MCF 10A (cell line): ENCODE measurements at regions not wholly inside any gene's neighbourhood (a gene's known extent, or its start where the extent isn't known, plus 50 kb on each side); places are given as distances from the start of the nearest gene placed in this dataset.

Source experiments
- BruUV-seq: library from RNA; stranded (reverse); fragments of 400-500 nt; replicated peaks from 2 replicates; lab custom pipeline; 2021; lab: Mats Ljungman, UMichigan
- CTCF ChIA-PET: fragments of 300-600 bp; sonication (Branson Sonifier 250); formaldehyde crosslinking; extraction: SDS; loops from one replicate; lab custom pipeline; 2021; ENCODE audit warnings: antibody characterized with exemption, inconsistent platforms; lab: Yijun Ruan, JAX
- POLR2A ChIA-PET: fragments of 300-600, 350-650 bp; sonication (Branson Sonifier 250); formaldehyde crosslinking; extraction: SDS; loops from one replicate; lab custom pipeline; 2020; ENCODE audit warnings: antibody characterized with exemption, inconsistent platforms; lab: Yijun Ruan, JAX
- DNase-seq: peaks from one replicate; pipeline ENCODE4 v3.0.0-alpha.2; 2018; ENCODE audit not compliant: unreplicated experiment
- H3K27ac Mint-ChIP-seq: one replicate; pipeline ENCODE4 v1.8.0; 2022; ENCODE audit warnings: mild to moderate bottlenecking, low read depth, mixed read lengths; ENCODE audit not compliant: unreplicated experiment
- H3K27me3 Mint-ChIP-seq: one replicate; pipeline ENCODE4 v1.8.0; 2022; ENCODE audit warnings: mixed read lengths; ENCODE audit not compliant: insufficient read depth, unreplicated experiment
- H3K36me3 Mint-ChIP-seq: one replicate; pipeline ENCODE4 v1.8.0; 2022; ENCODE audit warnings: mild to moderate bottlenecking, moderate library complexity, mixed read lengths; ENCODE audit not compliant: insufficient read depth, unreplicated experiment
- H3K4me1 Mint-ChIP-seq: one replicate; pipeline ENCODE4 v1.8.0; 2022; ENCODE audit warnings: mixed read lengths; ENCODE audit not compliant: insufficient read depth, unreplicated experiment
- H3K4me3 Mint-ChIP-seq: one replicate; pipeline ENCODE4 v1.8.0; 2022; ENCODE audit warnings: mild to moderate bottlenecking, moderate library complexity, mixed read lengths; ENCODE audit not compliant: unreplicated experiment
- H3K9me3 Mint-ChIP-seq: one replicate; pipeline ENCODE4 v1.8.0; 2022; ENCODE audit warnings: mixed read lengths; ENCODE audit not compliant: unreplicated experiment
- CTCF ChIP-seq: fragments of 200-600 bp; IDR thresholded peaks from one replicate; pipeline ENCODE4 v1.8.0; 2022; ENCODE audit warnings: antibody characterized with exemption, mild to moderate bottlenecking; ENCODE audit not compliant: unreplicated experiment
- intact Hi-C: fragments of 100-400 bp; cut with micrococcal nuclease; formaldehyde crosslinking; loops from 2 replicates; pipeline ENCODE4 v1.14.1; 2022

DNA sequence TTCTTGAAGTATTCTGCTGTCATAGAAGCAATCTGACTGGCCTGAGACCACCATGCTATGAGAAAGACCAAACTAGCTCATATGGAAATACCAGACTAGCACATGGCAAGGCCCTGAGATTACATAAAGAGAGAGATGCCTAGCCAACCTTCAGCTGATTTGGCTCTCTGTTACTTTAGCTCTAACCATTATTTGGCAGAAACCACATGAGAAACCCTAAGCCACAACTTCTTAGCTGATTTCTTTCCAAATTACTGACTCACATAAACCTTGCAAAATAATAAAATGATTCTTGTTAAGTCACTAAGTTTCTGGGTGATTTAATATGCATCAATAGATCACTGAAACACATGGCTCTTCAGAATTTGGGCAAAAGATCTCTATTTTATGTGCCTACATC is 295.0 kb upstream of the ZNF521 start:
- no peak overlapping the region for H3K4me3 Mint-ChIP-seq

GRCh38 chr18:25639596-25639995 is 287.6 kb upstream of the ZNF521 start:
- no peaks in the 10 kb centered on the region for H3K36me3 Mint-ChIP-seq
- peaks cover 25% of the 10 kb centered on the region for H3K9me3 Mint-ChIP-seq
- H3K27ac Mint-ChIP-seq, result no peak overlapping the region
- POLR2A ChIA-PET, result no interaction called here
- intact Hi-C loops, result no loop called here
- H3K4me3 Mint-ChIP-seq, result no peak overlapping the region
- no peak for TF ChIP-seq CTCF
- H3K27me3 Mint-ChIP-seq, result no peaks in the 10 kb centered on the region
- no peak for DNase-seq
- BruUV-seq, result no TSS peak
- CTCF ChIA-PET, result interaction anchor here (0.6 kb wide), 2 partner anchors 125 to 401 kb away, joined by 3 read pairs; no protein-coding TSS in a partner anchor
- no peaks in the 10 kb centered on the region for H3K4me1 Mint-ChIP-seq

More for the DNA sequence above, 295.0 kb upstream of the ZNF521 start:
- Mint-ChIP-seq H3K9me3 (peaks cover 6% of the 10 kb centered on the region), H3K4me1 (no peaks in the 10 kb centered on the region), H3K27me3 (no peaks in the 10 kb centered on the region), H3K36me3 (no peaks in the 10 kb centered on the region), H3K27ac (no peak overlapping the region)
- DNase-seq, result no peak
- TF ChIP-seq CTCF, result no peak
- CTCF ChIA-PET, result no interaction called here
- intact Hi-C loops, result no loop called here
- POLR2A ChIA-PET, result no interaction called here
- no TSS peak for BruUV-seq

DNA sequence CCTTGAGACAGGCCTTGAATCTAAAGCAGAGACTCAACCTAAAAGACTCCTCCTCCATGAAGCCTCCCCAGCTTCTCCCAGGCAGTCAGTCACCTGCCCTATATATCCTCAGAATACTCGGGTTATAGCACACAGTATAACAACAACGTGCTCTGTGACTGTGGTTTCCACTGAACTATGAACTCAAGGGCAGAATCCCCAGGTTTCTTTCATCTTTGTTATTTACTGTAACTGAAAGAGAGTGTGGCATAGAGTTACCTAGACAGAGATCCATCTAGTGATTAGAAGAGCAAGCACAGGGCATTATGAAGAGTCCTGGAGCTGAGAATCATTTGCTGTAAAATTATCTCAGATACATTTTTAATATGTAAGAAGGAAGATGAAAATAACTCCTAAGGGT is 281.6 kb upstream of the ZNF521 start:
- no peak overlapping the region for H3K27ac Mint-ChIP-seq
- no peaks in the 10 kb centered on the region for H3K27me3 Mint-ChIP-seq
- intact Hi-C loops, result no loop called here
- H3K4me1 Mint-ChIP-seq, result no peaks in the 10 kb centered on the region
- CTCF ChIA-PET, result no interaction called here
- no peaks in the 10 kb centered on the region for H3K36me3 Mint-ChIP-seq
- TF ChIP-seq CTCF, result no peak
- peaks cover 16% of the 10 kb centered on the region for H3K9me3 Mint-ChIP-seq
- BruUV-seq, result no TSS peak
- POLR2A ChIA-PET, result no interaction called here
- no peak overlapping the region for H3K4me3 Mint-ChIP-seq
- DNase-seq, result no peak

DNA sequence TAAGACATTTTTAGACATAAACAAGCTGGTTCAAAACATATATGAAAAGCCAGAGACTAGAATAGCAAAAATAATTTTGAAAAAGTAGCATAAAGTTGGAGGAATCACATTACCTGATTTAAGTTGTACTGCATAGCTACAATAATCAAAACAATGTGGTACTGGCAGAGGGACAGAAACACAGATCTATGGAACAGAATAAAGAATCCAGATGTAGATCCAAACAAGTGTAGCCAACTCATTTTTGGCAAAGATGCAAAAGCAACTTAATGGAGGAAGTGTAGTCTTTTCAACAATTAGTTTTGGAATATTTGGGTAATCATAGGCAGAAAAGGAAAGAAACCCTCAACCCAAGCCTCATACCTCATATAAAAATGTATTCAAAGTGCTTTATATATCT is 278.7 kb upstream of the ZNF521 start:
- H3K27me3 Mint-ChIP-seq, result no peaks in the 10 kb centered on the region
- CTCF ChIA-PET, result no interaction called here
- no peak overlapping the region for H3K4me3 Mint-ChIP-seq
- H3K36me3 Mint-ChIP-seq, result no peaks in the 10 kb centered on the region
- no peaks in the 10 kb centered on the region for H3K4me1 Mint-ChIP-seq
- H3K27ac Mint-ChIP-seq, result no peak overlapping the region
- DNase-seq, result no peak
- TF ChIP-seq CTCF, result no peak
- intact Hi-C loops, result no loop called here
- POLR2A ChIA-PET, result no interaction called here
- peaks cover 24% of the 10 kb centered on the region for H3K9me3 Mint-ChIP-seq
- BruUV-seq, result no TSS peak
